ENCODE measurements at regions not wholly inside any gene's neighbourhood (a gene's known extent, or its start where the extent isn't known, plus 50 kb on each side); places are given as distances from the start of the nearest gene placed in this dataset.

DNA sequence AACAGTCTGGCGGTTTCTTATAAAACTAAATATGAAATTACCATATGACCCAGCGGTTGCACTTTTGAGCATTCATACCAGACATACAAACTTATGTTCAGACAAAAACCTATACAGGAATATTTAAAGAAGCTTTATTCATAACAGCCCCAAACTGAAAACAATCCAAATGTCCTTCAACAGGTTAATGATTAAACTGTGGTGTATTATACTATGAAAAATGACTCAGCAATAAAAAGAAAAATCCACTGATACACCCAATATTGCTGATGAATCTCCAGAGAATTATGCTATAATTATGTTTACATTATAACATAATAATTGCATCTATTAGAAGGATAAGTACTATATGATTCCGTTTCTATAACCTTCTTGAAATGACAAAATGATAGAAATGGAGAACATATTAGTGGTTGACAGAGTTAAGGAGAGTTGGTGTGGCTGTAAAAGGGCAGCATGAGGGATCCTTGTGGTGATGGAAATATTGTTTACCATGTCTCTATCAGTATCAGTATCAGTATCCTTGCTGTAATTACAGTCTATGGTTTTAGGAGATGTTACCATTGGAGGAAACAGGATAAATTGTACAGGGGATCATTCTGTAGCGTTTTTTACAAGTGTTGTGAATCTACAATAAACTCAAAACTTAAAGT, 127.1 kb downstream of the DSC3 start:
- POLR2A ChIA-PET, result no interaction called here
- Histone ChIP-seq H4K20me1 (ENCODE audit: control insufficient read depth, insufficient read depth, low read length, poor library complexity, severe bottlenecking) (no peaks in the 10 kb centered on the region), H3K9me3 (ENCODE audit: control extremely low read depth in 1 of 3, control insufficient read depth in 2 of 3, insufficient read depth in 1 of 3, low read length in 2 of 3) (peaks cover 0 to 5% (median 0%) of the 10 kb centered on the region in 3 donors), H3K79me2 (ENCODE audit: control insufficient read depth, insufficient read depth, low read length) (no peaks in the 10 kb centered on the region), H3K36me3 (replicated peaks in 1 of 2; ENCODE audit: control extremely low read depth in 1 of 2, control insufficient read depth in 1 of 2, extremely low read depth in 1 of 2, insufficient read depth in 2 of 2, low read length in 1 of 2) (no peaks in the 10 kb centered on the region), H3K4me2 (replicated peaks; ENCODE audit: low read depth, low read length, poor library complexity, severe bottlenecking) (no peak overlapping the region), H3K27ac (ENCODE audit: low read length in 2 of 2) (no peak overlapping the region), H3K4me3 (ENCODE audit: control extremely low read depth in 1 of 5, extremely low read depth in 1 of 5, insufficient read depth in 1 of 5, low read depth in 2 of 5, low read length in 4 of 5) (no peak overlapping the region), H2AFZ (ENCODE audit: insufficient read depth, low read depth, low read length, poor library complexity, severe bottlenecking) (no peak overlapping the region), H3K4me1 (ENCODE audit: control insufficient read depth in 2 of 2, insufficient read depth in 2 of 2, low read length in 2 of 2) (no peaks in the 10 kb centered on the region), H3K27me3 (replicated peaks in 1 of 4; ENCODE audit: control extremely low read depth in 1 of 4, control insufficient read depth in 3 of 4, insufficient read depth in 4 of 4, low read length in 3 of 4) (no peaks in the 10 kb centered on the region), H3K9ac (ENCODE audit: low read length) (no peak overlapping the region)
- Mint-ChIP-seq H3K27me3 (no peaks in the 10 kb centered on the region), H3K9me3 (ENCODE audit: insufficient read depth) (peaks cover 3% of the 10 kb centered on the region), H3K4me3 (no peak overlapping the region), H3K27ac (no peak overlapping the region), H3K4me1 (no peaks in the 10 kb centered on the region)
- CTCF ChIA-PET, result no interaction called here
- ATAC-seq (ENCODE audit: low read depth), result no peak
- intact Hi-C loops (cut with micrococcal nuclease), result no loop called here
- TF ChIP-seq, protein P1, sequence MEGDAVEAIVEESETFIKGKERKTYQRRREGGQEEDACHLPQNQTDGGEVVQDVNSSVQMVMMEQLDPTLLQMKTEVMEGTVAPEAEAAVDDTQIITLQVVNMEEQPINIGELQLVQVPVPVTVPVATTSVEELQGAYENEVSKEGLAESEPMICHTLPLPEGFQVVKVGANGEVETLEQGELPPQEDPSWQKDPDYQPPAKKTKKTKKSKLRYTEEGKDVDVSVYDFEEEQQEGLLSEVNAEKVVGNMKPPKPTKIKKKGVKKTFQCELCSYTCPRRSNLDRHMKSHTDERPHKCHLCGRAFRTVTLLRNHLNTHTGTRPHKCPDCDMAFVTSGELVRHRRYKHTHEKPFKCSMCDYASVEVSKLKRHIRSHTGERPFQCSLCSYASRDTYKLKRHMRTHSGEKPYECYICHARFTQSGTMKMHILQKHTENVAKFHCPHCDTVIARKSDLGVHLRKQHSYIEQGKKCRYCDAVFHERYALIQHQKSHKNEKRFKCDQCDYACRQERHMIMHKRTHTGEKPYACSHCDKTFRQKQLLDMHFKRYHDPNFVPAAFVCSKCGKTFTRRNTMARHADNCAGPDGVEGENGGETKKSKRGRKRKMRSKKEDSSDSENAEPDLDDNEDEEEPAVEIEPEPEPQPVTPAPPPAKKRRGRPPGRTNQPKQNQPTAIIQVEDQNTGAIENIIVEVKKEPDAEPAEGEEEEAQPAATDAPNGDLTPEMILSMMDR (IDR thresholded peaks at IDR 0.05), result no peak
- no peak for TF ChIP-seq EZH2 (IDR thresholded peaks at IDR 0.05; ENCODE audit: borderline replicate concordance, insufficient read depth, low read depth, low read length, poor library complexity, severe bottlenecking)
- DNase-seq, result no peak
- no CpG with 5 or more reads among the region's 4 CpGs for WGBS (ENCODE audit: insufficient coverage)

DNA sequence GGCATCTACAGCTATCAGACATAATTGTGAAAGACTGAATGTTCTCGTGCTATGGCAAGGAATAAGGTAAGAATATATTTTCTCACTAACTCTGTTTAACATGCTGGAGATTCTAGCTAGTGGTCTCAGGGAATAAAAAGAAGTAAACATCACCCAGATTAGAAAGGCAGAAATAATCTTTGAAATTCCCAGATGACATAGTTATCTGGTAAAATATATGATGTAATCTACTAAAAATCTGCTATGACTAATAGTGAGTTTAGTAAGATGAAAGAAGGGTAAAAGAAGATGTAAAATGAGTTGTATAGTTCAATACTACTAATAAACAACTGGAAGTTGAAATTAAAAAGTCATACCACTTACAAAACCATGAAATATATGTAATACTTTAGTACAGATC, 134.2 kb downstream of the DSC3 start:
- H3K9me3 ChIP-seq (ENCODE audit: control extremely low read depth in 1 of 3, control insufficient read depth in 2 of 3, insufficient read depth in 1 of 3, low read length in 2 of 3), result peaks cover 0 to 5% (median 0%) of the 10 kb centered on the region in 3 donors
- TF ChIP-seq, protein P1 (IDR thresholded peaks at IDR 0.05), result no peak
- TF ChIP-seq EZH2 (IDR thresholded peaks at IDR 0.05; ENCODE audit: borderline replicate concordance, insufficient read depth, low read depth, low read length, poor library complexity, severe bottlenecking), result no peak
- no peak overlapping the region for H3K4me3 ChIP-seq (ENCODE audit: control extremely low read depth in 1 of 5, extremely low read depth in 1 of 5, insufficient read depth in 1 of 5, low read depth in 2 of 5, low read length in 4 of 5)
- H2AFZ ChIP-seq (ENCODE audit: insufficient read depth, low read depth, low read length, poor library complexity, severe bottlenecking), result no peak overlapping the region
- H3K9ac ChIP-seq (ENCODE audit: low read length), result no peak overlapping the region
- Mint-ChIP-seq H3K27me3 (no peaks in the 10 kb centered on the region), H3K4me3 (no peak overlapping the region), H3K9me3 (ENCODE audit: insufficient read depth) (peaks cover 3% of the 10 kb centered on the region), H3K27ac (no peak overlapping the region), H3K4me1 (no peaks in the 10 kb centered on the region)
- no peak overlapping the region for H3K4me2 ChIP-seq (replicated peaks; ENCODE audit: low read depth, low read length, poor library complexity, severe bottlenecking)
- ATAC-seq (ENCODE audit: low read depth), result no peak
- no CpG with 5 or more reads among the region's 1 CpG for WGBS (ENCODE audit: insufficient coverage)
- no peaks in the 10 kb centered on the region for H3K36me3 ChIP-seq (replicated peaks in 1 of 2; ENCODE audit: control extremely low read depth in 1 of 2, control insufficient read depth in 1 of 2, extremely low read depth in 1 of 2, insufficient read depth in 2 of 2, low read length in 1 of 2)
- no peaks in the 10 kb centered on the region for H3K79me2 ChIP-seq (ENCODE audit: control insufficient read depth, insufficient read depth, low read length)
- no peak overlapping the region for H3K27ac ChIP-seq (ENCODE audit: low read length in 2 of 2)
- no peaks in the 10 kb centered on the region for H3K4me1 ChIP-seq (ENCODE audit: control insufficient read depth in 2 of 2, insufficient read depth in 2 of 2, low read length in 2 of 2)
- H3K27me3 ChIP-seq (replicated peaks in 1 of 4; ENCODE audit: control extremely low read depth in 1 of 4, control insufficient read depth in 3 of 4, insufficient read depth in 4 of 4, low read length in 3 of 4), result no peaks in the 10 kb centered on the region
- intact Hi-C loops (cut with micrococcal nuclease), result no loop called here
- ChIA-PET CTCF (no interaction called here), POLR2A (no interaction called here)
- no peak for DNase-seq
- H4K20me1 ChIP-seq (ENCODE audit: control insufficient read depth, insufficient read depth, low read length, poor library complexity, severe bottlenecking), result no peaks in the 10 kb centered on the region

All from B cell (primary cell).